Femur (tissue), 1 donor: ENCODE measurements at regions not wholly inside any gene's neighbourhood (a gene's known extent, or its start where the extent isn't known, plus 50 kb on each side); places are given as distances from the start of the nearest gene placed in this dataset.

Experiments
- DNase-seq: peaks from one replicate; pipeline ENCODE4 v3.0.0-alpha.2; 2017

DNA sequence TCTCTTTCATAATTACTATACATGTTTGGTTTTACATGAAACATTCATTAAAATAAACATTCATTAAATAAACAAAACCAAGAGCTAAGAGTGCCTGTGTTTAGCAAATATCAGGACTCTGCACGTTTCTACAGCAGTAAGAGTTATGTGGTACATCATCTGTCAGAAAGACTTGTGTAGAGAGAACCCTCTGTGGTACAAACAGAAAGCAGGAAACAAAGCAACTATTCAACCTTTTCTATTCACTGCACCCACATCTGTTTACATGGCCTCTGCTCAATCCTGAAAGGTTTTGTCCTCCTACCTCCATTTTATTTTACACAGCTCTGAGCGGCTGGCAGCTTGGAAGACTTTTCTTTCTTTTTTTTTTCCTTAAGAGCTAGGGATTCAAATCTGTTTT is 90.7 kb upstream of the PCDH18 start:
- no peak for DNase-seq

DNA sequence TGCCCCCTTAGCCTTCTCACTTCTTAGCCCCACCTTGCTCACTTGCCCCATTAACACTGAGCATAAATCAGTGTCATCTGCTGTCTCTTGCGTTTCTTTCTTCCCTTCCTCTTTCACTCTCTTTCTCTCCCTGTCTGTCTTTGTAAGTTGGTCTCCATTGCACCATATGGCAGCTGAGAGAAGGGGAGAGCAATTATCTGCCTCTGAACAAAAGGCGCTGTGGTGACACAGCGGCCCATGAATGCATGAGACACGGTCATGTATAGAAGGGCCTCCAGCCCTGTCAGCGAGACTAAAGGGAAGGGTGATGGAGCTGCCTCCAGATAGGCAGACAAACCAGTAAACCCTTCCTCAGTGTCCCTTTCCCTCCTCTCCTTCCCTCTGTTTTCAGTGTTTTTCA is 88.8 kb upstream of the PCDH18 start:
- no peak for DNase-seq

GRCh38 chr4:137614491-137614890 is 82.2 kb upstream of the PCDH18 start:
- DNase-seq: no peak

DNA sequence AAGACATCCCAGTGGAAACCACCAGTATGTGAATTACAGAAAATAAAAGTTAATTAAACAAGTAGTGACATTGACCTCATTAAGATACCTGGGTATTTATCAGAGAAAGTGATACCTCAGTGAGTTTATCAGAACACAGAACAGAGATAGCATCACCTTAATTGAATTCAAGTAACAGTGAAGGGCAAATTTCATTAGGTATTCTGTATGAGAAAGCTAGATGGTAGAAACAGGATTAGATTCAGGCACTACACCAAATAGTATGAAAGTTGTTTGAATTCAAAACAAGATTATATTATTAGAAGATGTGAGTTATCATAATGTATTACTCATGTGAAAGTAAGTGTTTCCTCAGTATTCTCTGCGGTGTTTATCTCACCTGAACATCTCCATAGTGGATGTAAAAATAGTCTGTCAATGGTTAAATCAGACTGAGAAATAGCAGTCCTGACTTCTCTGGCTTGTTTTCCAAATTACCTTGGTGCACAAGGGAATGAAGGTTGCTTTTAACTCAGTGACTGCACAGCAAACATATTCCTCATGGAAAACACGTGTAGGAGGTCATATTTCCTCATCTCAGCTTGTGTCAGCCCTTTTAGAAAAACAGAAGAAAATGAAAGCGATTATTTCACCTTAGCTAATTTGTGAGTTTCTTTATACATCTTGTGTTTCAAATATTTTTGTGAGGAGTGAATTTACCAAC is 79.9 kb upstream of the PCDH18 start:
- no peak for DNase-seq

GRCh38 chr4:137610960-137611359 is 78.7 kb upstream of the PCDH18 start:
- no peak for DNase-seq

GRCh38 chr4:137609718-137610430 is 77.6 kb upstream of the PCDH18 start:
- no peak for DNase-seq

DNA sequence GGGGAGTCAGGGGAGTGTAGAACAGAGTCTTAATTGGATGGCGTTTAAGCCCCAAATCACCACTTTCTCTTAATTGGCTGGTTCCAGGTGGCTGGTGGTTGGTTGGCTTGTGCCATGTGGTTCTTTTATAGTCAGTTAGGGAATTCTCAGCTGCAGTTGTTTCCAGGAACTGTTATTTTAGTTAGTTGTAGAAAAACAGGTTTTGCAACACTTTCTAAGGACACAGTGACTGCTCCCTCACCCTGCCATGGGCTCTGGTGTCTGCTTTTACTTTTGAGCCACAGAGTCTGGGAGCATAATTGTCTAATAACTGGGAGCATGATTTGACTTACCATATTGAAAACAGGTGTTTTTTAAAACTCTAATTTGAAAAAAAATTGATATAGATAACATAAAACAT is 75.8 kb upstream of the PCDH18 start:
- DNase-seq: no peak

- no peak for DNase-seq
Measured at GRCh38 chr4:137602436-137602835, 70.1 kb upstream of the PCDH18 start.

GRCh38 chr4:137601934-137602333 is 69.6 kb upstream of the PCDH18 start:
- no peak for DNase-seq

- no peak for DNase-seq
Measured at GRCh38 chr4:137599734-137600133, 67.4 kb upstream of the PCDH18 start.

DNA sequence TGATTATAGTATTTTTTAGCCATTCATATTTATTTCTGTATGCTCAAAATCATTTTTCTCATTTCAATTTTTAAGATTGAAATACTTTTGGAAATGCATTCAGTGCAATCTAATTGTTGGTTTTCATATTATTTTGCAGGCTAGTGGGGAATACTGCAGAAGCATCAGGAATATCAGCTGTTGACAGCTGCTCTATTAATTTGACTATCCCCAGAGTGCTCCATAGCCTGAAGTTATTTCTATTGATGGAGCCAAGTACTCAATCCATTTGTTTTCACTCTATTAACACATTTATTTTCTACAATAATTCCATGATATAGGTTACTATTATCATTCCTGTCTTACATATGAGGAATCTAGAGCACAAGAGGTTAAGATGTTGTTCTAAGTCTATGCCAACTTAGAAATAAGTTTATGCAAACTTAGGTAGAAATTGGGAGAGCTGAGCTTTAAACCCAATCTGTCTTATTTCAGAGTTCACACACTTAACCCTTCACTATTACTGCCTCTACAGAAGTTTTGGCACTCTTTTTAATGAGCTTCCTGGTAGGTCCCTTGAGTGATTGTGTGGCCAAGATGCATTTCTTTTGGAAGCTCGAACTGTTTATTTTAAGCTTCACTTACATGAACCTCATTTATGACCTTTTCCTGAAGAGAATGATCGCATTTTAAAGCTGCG is 65.6 kb upstream of the PCDH18 start:
- peak; percentile 40 for DNase-seq

- DNase-seq: no peak
Measured at GRCh38 chr4:137587796-137588195, 55.5 kb upstream of the PCDH18 start.

- no peak for DNase-seq
Measured at GRCh38 chr4:137583671-137584070, 51.4 kb upstream of the PCDH18 start.
